Esophagus mucosa (tissue), 1 donor: ENCODE measurements at regions not wholly inside any gene's neighbourhood (a gene's known extent, or its start where the extent isn't known, plus 50 kb on each side); places are given as distances from the start of the nearest gene placed in this dataset.
A peak's percentile ranks its signal among the peaks of the same experiment; 100 is the strongest.
"Not testable (repeated sequence)": the region's sequence is repeated elsewhere in the genome, so short reads cannot be mapped to it uniquely, and the experiment has no call there.

ENCODE experiments used
- ATAC-seq: fragments of 200-7000 bp; cut with Tn5 transposase; one replicate; pipeline ENCODE4 v1.9.1; 2020
- donor health status: DM: yes; HTN: yes; CAD: no.

DNA sequence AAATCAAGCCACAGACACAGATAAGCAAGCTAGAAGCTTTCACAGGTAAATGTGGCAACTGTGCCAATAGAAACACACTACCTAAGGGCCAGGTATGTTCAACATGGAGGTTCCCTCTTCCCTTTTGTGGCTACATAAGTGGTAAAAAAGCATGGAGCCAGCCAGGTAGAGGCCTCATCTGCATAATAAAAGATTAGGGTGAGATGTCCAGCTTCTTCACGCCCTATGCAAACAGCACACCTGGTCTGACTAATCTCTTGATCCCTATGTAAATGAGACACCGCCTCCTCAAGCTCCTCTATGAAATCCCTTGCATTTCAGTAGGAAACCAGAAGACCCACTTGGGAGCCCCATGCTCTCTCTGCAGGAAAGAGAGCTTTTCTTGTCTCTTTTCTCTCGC, 282.2 kb downstream of the NEBL start:
- ATAC-seq = no peak

DNA sequence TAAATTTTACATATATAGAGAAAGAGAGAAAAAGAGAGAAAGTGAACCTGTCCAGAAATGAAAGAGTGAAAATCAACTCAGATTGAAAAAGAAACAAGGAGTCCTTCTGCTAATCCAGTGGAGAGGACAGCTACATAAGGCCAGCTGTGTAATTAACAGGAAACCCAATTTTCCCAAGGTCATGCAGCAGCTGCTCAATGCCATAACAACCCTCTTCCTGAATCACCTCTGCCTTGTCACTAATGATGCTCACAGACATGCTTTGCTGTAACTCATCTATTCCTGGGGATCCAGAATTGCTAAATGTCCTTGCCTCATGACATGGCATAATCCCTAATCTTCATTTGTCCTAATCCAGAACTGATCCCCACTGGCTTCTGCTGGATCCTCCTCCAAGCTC, 288.6 kb downstream of the NEBL start:
- no peak for ATAC-seq

DNA sequence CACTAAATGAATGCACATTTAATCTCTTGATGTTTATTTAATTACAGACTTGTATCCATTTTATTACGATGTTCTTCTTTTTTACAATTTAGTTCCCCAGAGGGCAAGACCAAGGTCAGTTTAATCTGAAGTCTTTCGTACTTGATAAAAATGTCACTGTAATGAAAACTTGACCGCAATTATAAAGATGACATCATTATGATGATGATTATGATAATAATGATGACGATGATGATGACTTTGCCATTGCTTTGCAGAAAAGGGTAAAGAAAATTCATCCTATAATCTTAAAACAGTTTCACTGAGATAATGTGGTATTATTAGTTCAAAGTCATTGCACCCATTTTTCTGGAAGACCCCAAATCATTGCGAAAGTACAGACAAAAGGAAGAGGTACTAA, 290.1 kb downstream of the NEBL start:
- no peak for ATAC-seq

DNA sequence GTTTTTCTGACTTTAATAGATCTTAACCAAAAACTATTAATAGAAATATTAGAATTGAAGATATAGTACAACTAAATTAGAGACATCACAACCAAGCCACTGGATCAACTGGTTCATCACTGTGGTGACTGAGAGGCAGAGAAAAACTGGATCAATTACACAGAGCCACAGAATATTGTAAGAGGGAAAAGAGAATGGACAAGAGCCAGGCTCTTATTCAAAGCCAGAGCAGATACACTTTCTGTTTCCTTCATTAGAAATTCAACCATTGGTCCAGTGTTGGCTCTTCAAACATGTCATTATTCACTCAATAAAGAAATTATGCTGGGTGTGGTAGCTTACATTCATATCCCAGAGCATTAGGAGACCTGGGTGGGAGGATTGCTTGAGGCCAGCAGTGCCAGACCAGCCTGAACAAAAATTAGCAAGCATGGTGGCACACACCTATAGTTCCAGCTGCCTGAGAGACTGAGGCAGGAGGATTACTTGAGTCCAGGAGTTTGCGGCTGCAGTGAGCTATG, 295.1 kb downstream of the NEBL start:
- no peak for ATAC-seq

DNA sequence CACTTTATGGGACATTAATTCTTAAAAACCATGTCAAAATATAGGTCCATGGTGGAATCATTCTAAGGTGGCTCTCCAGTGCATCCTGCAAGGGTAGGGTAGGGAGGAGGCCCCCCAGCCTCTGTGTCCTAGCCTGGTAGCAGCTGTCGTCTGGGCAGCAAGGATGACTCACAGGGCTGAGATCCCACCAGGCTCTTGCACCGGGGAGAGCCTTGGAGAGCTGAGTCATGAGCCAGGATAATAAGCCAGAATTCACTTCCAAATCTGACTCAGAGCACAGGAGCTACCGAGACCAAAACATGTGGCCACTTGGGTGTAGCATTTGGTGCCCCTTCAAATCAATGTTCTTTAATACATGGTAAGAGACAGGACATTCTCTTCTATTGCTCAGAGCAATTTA, 298.5 kb downstream of the NEBL start:
- ATAC-seq = no peak

DNA sequence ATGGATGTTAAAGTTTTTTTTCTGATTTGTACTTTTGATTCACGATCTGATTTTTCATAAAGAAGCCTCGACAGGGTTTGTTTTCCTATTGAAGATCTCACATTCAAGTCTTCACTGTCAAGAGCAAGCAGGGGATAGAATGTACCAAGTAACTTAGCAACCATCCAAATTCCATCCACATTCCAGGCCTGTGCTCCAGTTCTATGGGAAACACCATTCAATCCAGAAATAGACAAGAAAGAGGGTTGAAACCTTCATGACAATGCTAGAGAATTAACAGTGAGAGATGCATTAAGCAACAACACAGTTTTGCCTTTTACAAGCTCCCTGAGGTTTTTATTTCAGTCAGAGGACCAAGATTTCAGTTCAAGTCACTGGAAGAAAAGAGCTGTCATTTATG, 300.2 kb downstream of the NEBL start:
- no peak for ATAC-seq

DNA sequence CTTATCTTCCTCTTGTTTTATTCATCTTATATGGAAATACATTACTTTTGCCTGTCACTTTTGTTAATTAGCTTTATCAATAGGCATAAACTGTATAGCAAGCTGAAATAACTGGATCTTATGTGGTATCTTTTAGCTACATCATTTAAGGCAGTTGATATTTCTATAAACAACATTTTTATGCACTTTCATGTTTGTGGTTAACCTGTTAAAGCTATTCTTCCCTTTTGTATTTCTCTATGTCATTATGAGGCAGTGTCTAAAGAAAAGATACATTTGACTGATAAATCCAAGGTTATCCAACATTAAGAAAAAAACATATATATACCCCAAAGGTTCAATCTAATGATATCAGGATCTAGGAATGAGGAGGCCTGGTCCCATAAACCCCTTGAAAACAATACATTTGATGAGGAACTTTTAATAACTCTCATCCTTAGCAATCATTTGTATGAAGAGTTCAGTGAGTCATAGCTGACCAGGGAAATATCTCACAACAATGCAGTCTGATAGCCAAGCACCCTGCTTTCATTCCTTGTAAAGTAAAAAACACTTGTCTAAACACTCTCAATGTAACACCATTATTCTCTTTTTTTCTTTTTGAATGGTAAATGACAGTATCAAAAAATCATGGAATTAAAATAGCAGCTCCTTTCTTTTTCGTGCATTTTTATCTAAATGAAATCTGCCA, 300.9 kb downstream of the NEBL start:
- ATAC-seq = no peak

DNA sequence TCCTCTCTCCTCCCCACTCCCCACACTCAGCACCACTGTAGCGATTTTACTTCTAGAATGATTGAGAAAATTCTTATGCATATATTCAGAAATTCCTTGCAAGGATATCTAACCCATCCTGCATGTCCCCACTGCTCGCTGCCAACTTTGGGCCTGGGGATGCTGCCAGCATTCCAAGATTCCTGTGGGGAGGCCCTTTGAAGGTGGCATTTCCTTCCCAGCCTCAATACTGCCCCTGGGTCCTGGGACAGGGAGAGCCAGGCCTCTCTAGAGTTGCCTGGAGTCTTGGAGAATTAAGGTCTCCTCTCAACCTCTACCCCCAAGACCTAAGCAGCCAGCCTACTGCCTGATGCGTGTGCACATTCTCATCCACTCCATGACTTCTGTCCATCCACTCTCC, 303.5 kb downstream of the NEBL start:
- ATAC-seq = no peak

DNA sequence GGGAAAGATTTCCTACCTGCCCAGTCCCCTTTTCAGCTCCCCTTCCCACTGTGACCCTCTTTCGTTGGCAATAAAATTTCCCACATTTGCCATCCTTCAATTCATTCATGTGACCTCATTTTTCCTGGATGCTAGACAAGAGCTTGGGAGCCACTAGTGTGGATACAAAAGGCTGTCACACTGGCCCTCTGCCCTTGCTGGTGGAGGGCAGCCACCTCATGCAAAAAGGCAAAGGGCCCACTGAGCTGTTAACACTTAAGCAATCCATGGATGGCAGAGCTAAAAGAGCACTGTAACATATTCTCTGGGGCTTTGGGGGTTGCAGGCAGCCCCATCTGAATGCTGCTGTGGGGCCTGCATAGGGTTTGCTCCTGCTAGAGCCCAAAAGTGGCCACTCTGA, 315.1 kb downstream of the NEBL start:
- no peak for ATAC-seq

DNA sequence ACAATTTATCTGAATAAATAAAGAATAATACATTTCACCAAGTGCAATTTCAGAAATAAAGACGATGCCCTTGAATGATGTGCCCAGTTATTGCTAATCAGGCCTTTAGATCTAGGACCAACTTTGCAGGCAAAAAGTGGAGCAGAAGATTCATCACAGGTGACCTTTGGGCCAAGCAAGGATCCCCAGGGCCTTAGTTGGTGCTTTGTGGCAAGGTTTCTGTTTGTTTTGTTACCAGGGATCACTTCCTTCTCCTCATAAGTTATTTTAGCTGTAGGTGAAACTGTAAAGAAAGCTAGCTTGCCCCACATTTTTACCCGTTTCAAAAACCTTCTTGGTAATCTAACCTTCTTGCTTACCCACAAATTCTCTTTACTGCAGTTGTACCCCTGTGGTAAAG, 323.2 kb downstream of the NEBL start:
- no peak for ATAC-seq

DNA sequence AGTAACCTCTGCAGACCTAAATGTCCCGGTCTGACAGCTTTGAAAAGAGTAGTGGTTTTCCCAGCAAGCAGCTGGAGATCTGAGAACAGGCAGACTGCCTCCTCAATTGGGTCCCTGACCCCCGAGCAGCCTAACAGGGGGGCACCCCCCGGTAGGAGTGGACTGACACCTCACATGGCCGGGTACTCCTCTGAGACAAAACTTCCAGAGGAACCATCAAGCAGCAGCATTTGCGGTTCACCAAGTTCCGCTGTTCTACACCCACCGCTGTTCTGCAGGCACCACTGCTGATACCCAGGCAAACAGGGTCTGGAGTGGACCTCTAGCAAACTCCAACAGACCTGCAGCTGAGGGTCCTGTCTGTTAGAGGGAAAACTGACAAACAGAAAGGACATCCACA, 341.1 kb downstream of the NEBL start:
- not testable (repeated sequence) for ATAC-seq

DNA sequence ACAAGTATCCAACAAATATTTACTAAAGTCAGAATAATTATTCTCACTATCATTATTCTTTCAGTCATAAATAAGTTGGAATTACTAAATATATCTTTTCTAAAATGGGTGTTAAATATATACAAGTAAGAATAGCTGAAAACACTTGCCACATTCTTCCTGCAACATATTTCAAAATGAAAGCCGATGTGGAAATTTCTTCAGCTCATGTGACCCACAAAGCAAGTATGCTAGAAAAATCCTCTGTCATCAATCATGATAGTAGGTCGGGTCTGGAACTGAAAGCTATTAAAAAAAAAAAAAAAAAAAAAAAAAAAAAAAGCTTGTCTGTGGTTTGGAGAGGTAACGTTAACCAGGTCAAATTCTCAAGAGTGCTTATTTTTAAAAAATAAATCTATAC, 344.7 kb downstream of the NEBL start:
- no peak for ATAC-seq

DNA sequence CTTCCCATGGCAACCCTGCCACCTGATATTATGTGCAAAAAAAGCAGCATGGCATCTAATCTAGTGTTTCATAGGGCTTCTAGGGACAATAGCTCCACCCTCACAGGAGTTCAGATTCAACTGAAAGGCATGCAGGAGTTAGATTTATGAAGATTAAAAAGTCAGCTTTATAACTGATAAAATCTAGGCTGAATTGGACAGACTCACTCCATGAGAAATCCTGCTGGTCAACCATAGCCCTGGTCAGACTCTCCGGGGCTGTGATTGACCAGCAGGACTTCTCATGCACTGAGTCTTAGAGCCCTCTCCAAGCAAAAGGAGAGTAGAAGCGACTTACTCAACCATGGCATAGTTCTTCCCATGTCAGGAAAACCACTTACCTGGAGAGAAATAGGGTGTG, 345.4 kb downstream of the NEBL start:
- no peak for ATAC-seq

DNA sequence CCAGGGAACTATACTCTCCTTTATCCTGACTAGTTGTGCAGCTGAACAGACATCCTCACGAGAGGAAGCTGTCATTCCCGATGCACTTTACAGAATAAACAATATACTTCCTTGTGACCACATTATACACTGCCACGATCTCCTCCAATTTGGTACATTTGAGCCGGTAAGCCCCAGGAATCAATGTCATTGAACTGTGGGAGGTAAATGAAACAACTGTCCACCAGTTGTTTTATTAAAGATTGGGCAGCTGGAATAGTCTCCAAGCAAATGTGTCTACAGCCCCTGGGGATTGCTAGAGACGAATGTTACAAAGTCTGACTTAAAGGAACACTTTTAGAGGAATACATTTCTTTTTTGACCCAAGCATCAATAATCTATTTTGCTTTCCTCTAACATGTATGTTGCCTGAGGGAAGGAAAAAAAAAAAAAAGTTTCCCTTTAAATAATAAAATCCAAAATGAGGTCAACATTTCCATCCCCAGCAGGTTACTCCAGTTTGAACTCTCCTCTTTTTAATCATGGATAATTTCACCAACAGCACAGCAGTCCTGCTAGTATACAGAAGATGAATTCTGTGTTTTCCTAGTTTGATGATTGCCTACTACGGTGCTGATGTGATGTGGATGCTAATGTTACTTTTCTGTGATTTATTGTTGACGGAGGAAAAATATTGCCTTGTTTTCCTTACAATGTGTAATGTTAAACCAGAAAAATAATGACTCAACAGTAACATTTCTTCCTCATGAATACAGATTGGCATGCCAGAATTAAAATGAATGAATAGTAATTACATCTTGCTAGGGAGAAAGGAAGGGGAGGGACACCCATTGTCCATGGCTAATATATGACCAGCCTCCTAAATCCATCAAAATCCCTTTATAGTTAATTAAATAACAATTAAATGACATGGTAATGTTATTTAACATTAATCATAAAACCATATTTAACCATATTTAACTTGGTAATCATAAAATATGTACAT, 360.9 kb downstream of the NEBL start:
- no peak for ATAC-seq

DNA sequence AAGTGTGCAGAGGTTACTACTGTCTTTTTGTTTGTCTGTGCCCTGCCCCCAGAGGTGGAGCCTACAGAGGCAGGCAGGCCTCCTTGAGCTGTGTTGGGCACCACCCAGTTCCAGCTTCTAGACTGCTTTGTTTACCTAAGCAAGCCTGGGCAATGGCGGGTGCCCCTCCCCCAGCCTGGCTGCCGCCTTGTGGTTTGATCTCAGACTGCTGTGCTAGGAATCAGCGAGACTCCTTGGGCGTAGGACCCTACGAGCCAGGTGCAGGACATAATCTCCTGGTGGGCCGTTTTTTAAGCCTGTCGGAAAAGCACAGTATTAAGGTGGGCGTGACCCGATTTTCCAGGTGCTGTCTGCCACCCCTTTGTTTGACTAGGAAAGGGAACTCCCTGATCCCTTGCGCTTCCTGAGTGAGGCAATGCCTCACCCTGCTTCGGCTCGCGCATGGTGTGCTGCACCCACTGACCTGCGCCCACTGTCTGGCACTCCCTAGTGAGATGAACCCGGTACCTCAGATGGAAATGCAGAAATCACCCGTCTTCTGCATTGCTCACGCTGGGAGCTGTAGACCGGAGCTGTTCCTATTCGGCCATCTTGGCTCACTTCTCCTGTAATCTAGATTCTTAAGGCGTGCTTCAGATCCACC, 365.7 kb downstream of the NEBL start:
- not testable (repeated sequence) for ATAC-seq

DNA sequence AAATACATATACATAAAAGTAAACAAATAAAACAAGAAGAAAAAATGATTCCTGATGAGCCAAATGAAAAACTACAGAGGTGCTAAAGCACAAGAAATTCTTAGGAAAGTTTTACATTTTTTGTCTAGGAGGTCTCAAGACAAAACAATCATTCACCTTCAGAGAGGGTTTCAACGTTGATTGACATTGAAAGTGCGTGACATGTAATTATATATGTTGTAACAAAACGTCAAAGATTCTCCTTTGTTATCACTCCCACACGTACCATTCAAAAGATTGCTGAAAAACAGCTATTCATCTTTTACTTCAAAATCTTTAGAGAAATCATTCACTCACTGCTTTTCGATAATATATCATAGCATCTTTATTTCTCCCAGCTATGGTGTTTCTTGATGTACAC, 375.9 kb downstream of the NEBL start:
- no peak for ATAC-seq

DNA sequence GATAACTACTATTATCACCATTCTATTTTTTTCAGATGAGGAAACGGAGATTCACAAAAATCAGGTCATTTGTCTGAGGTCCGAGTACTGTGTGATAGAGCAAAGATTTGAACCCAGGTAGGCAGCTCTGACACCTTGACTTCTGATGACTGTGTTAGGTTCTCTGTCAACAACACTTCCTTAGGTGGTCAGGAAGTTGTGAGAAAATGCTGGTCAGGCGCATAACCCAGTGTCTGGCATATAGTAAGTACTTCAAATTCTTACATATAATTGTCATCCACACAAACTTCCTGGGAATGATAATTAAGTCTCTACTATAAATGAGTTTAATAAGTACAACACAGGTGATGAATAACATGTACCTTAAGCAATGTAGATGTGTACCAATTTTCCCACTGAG, 381.5 kb downstream of the NEBL start:
- ATAC-seq = no peak

DNA sequence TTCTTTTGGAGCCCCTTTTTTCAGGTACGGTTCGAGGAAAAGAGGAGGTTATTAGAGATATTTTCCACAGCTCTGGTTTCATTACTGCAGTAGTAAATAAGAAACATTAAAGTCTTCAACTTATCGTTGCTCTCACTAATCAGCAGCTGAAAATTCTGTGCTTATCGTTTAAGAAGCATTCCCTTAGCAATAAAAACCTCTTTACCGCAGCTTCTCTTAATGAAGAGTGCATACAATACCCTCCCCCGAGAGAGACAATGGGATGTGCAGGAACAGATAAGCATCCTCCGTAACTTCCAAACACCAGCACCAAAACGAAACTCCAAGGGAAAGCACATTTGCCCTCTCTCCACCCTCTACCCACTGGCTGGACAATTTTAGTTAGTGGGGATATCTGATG, 384.5 kb downstream of the NEBL start:
- ATAC-seq = no peak

DNA sequence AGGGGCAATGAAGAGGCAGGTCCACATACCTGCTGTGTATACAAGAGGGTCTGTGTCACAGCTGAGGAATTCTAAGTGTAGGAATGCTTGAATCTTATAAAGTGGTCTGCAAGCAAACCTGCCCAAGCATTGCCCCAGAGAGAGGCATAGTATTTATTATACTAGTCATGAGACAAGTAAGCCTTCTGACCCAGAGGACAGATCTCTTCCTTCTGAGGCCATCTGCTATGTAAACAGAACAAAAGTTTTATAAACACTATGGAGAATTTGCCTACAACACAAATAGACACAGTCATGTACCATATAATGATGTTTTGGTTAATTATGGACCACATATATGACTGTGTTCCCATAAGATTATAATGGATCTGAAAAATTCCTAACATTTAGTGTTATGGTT, 388.2 kb downstream of the NEBL start:
- no peak for ATAC-seq

DNA sequence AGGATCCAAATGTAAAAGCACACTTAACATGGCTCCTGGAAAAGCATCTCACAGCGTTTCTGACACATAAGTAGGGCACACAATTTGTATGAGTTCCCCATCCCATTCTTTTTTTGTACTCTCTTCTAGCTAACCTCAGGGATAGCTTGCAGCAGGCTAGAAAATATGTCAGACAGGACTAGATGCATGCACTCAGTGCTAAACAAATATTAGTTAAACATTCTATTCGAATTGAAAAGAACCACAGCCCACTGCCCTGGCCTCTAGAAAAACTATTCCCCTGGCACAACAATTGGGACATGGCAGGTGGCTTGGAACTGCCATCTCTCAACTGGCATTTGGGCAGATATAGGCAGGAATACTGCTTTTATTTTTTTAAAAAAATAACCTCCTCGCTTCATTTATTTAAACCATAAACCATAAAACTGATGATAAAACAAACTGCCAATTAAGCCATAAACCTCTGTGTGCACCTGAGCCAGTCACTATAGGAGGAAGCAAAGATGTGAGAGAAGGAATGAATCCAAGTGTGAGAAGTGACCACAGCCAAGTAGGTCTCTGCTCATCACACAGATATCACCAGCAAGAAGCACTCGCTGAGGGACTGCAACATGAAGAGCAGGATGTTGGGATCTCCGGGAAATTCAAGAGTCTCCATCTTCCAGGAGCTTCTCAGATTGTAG, 394.1 kb downstream of the NEBL start:
- ATAC-seq = no peak

DNA sequence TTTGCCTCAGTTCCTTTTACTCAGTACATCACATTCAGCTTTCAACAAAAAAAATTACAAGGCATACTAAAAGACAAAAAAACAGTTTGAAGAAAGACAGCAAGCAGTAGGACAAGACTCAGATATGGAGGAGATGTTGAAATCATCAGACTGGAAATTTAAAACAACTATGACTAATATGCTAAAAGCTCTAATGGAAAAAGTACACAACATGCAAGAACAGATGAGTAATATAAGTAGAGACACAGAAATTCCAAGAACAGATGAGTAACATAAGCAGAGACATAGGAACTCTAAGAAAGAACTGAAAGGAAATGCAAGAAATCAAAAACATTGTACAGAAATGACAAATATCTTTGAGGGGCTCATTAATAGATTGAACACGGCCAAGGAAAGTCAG, 402.6 kb downstream of the NEBL start:
- peak; percentile 32 for ATAC-seq

DNA sequence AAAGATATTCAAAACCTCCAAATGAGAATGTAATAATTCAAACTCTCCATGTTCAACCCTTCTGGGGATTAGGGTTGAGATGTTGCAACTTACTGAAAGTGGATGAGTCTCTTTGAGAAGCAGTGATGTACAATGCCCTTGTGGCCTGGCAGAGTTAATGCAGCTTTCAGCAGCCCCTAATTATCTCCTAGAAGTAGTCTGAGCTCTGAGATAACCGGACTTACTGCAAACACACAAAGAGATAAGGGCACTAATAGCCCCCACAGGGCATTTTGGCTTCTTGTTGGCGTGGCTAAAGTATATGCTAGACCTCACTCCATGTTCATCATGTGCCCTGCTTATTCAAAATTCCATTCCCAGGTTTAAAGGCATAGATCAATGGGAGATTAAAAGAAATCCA, 404.7 kb downstream of the NEBL start:
- ATAC-seq = no peak

DNA sequence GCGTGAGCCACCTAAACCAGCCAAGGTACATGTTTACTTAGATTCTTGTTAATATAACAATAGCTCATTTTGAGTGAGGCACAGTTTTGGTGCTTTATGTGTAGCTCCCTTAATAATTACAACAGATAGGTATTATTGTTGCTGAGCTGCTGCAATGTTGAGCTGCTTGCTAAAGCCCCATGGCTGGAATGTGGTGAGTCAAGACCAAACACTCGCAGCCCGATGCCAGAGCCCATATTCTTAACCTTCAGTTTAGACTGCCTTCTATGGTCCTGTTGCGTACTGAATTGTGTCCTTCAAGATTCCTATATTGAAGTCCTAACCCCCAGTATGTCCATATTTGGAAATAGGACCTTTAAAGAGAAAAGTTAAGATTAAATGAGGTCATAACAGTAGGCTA, 407.1 kb downstream of the NEBL start:
- no peak for ATAC-seq
